B cell (primary cell): ENCODE measurements at regions not wholly inside any gene's neighbourhood (a gene's known extent, or its start where the extent isn't known, plus 50 kb on each side); places are given as distances from the start of the nearest gene placed in this dataset.

Experiments used
- CTCF ChIP-seq: fragments of 200-600 bp; IDR thresholded peaks from one replicate; pipeline ENCODE4 v1.8.0; 2022; ENCODE audit warnings: antibody characterized with exemption, mild to moderate bottlenecking
- EZH2 ChIP-seq: IDR thresholded peaks from 2 replicates; pipeline ENCODE4 v1.6.1; 2012; ENCODE audit warnings: borderline replicate concordance, low read depth, mild to moderate bottlenecking, moderate library complexity, low read length; ENCODE audit not compliant: insufficient read depth, poor library complexity, severe bottlenecking

GRCh38 chr2:37780387-37780676 is 108.9 kb upstream of the CDC42EP3 start:
- TF ChIP-seq CTCF (no peak), EZH2 (no peak)
